Type B pancreatic cell (in vitro differentiated cells): ENCODE measurements at regions not wholly inside any gene's neighbourhood (a gene's known extent, or its start where the extent isn't known, plus 50 kb on each side); places are given as distances from the start of the nearest gene placed in this dataset.

Experiments used
- DNase-seq: peaks from one replicate; pipeline ENCODE4 v3.0.0; 2021; ENCODE audit warnings: mixed read lengths; ENCODE audit not compliant: unreplicated experiment; ENCODE audit errors: extremely low spot score
- H3K27ac Mint-ChIP-seq: 2 replicates; pipeline ENCODE4 v1.8.0; 2021; ENCODE audit warnings: mild to moderate bottlenecking, mixed read lengths
- H3K27me3 Mint-ChIP-seq: 2 replicates; pipeline ENCODE4 v1.8.0; 2021; ENCODE audit warnings: mixed read lengths
- H3K36me3 Mint-ChIP-seq: 2 replicates; pipeline ENCODE4 v1.8.0; 2021; ENCODE audit warnings: mixed read lengths
- H3K4me1 Mint-ChIP-seq: one replicate; pipeline ENCODE4 v1.8.0; 2021; ENCODE audit warnings: mixed read lengths; ENCODE audit not compliant: unreplicated experiment
- H3K4me3 Mint-ChIP-seq: 2 replicates; pipeline ENCODE4 v1.8.0; 2021; ENCODE audit warnings: mild to moderate bottlenecking, mixed read lengths
- H3K9me3 Mint-ChIP-seq: 2 replicates; pipeline ENCODE4 v1.8.0; 2021; ENCODE audit warnings: mixed read lengths
- TF ChIP-seq, protein P1 (sequence below): fragments of 200-600 bp; sonication (generic); conservative IDR thresholded peaks from 2 replicates; pipeline ENCODE4 v1.5.0; 2021; ENCODE audit warnings: antibody characterized with exemption, mild to moderate bottlenecking

DNA sequence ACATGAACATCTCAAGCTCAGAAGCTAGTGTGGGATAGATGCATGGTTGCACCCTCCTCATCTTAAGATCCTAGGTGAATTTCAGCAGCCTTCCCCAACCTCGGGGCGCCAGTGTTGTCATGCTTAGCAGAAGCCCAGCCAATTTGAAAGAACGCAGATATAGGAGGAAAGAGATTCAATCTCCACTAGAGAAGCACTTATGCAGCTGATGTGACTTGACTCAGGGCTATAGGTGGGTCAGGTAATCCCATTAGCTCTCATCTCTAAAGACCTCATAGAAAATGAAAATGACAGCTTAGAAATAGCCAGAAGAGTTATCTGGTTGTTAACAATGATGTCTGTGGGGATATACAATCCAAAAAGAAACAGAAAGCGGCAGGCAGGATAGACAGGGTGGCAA lies 310.5 kb downstream of the GPAM start:
- H3K36me3 Mint-ChIP-seq, result no peaks in the 10 kb centered on the region
- TF ChIP-seq, protein P1, sequence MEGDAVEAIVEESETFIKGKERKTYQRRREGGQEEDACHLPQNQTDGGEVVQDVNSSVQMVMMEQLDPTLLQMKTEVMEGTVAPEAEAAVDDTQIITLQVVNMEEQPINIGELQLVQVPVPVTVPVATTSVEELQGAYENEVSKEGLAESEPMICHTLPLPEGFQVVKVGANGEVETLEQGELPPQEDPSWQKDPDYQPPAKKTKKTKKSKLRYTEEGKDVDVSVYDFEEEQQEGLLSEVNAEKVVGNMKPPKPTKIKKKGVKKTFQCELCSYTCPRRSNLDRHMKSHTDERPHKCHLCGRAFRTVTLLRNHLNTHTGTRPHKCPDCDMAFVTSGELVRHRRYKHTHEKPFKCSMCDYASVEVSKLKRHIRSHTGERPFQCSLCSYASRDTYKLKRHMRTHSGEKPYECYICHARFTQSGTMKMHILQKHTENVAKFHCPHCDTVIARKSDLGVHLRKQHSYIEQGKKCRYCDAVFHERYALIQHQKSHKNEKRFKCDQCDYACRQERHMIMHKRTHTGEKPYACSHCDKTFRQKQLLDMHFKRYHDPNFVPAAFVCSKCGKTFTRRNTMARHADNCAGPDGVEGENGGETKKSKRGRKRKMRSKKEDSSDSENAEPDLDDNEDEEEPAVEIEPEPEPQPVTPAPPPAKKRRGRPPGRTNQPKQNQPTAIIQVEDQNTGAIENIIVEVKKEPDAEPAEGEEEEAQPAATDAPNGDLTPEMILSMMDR, result no peak
- H3K4me3 Mint-ChIP-seq, result no peak overlapping the region
- no peaks in the 10 kb centered on the region for H3K4me1 Mint-ChIP-seq
- peaks cover 17% of the 10 kb centered on the region for H3K9me3 Mint-ChIP-seq
- no peak overlapping the region for H3K27ac Mint-ChIP-seq
- H3K27me3 Mint-ChIP-seq, result peaks cover 2% of the 10 kb centered on the region
- DNase-seq, result no peak

GRCh38 chr10:111873621-111874135 lies 309.9 kb downstream of the GPAM start:
- no peaks in the 10 kb centered on the region for H3K36me3 Mint-ChIP-seq
- peaks cover 12% of the 10 kb centered on the region for H3K9me3 Mint-ChIP-seq
- peaks cover 3% of the 10 kb centered on the region for H3K27me3 Mint-ChIP-seq
- no peak overlapping the region for H3K27ac Mint-ChIP-seq
- no peak overlapping the region for H3K4me3 Mint-ChIP-seq
- no peaks in the 10 kb centered on the region for H3K4me1 Mint-ChIP-seq
- TF ChIP-seq, protein P1, result no peak
- DNase-seq, result no peak

DNA sequence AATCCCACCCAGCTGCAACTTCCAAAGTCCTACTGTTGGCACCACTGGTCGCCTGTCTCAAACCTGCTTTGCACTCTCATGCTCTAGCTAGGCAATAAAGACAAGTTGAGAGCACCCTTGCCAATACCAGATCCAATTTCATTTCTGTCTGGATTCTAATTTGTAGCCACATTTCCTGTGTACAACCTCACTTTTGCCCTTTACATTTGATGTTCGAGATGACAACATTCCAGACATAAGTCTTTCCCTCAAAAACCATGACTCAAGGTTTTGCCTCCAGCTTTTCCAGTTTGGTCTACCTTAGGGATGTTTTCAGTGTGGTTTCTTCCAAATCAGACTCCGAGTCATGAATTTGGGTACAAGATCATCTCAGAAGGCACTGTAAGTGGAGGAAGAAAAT lies 309.0 kb downstream of the GPAM start:
- no peak overlapping the region for H3K27ac Mint-ChIP-seq
- no peaks in the 10 kb centered on the region for H3K36me3 Mint-ChIP-seq
- H3K4me1 Mint-ChIP-seq, result no peaks in the 10 kb centered on the region
- peaks cover 5% of the 10 kb centered on the region for H3K9me3 Mint-ChIP-seq
- peaks cover 3% of the 10 kb centered on the region for H3K27me3 Mint-ChIP-seq
- H3K4me3 Mint-ChIP-seq, result no peak overlapping the region
- TF ChIP-seq, protein P1, result no peak
- no peak for DNase-seq

- Mint-ChIP-seq H3K4me1 (no peaks in the 10 kb centered on the region), H3K36me3 (no peaks in the 10 kb centered on the region), H3K27ac (no peak overlapping the region), H3K4me3 (no peak overlapping the region), H3K27me3 (peaks cover 3% of the 10 kb centered on the region), H3K9me3 (peaks cover 4% of the 10 kb centered on the region)
- no peak for DNase-seq
- TF ChIP-seq, protein P1, result no peak
Observed at GRCh38 chr10:111875725-111876124, 307.8 kb downstream of the GPAM start.

DNA sequence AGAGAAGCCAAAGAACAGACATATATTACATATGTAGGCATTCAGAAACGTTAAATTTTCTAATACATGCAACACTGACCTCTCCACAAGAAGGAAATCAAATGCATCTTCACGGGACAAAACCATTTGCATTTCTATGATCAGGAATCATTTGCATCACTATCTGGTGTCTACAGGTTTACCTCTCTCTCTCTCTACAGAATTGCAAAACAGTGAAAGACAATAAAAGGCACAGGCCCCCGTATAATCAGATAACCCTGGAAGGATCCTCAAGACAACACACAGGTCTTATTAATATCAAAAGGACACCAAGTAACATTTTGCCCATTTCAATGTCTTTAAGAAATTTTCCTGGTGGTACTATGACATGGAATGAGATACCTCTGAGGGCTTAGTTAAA lies 306.3 kb downstream of the GPAM start:
- Mint-ChIP-seq H3K27me3 (peaks cover 3% of the 10 kb centered on the region), H3K27ac (no peak overlapping the region), H3K36me3 (no peaks in the 10 kb centered on the region), H3K9me3 (peaks cover 4% of the 10 kb centered on the region), H3K4me1 (no peaks in the 10 kb centered on the region), H3K4me3 (no peak overlapping the region)
- DNase-seq, result no peak
- TF ChIP-seq, protein P1, result no peak

DNA sequence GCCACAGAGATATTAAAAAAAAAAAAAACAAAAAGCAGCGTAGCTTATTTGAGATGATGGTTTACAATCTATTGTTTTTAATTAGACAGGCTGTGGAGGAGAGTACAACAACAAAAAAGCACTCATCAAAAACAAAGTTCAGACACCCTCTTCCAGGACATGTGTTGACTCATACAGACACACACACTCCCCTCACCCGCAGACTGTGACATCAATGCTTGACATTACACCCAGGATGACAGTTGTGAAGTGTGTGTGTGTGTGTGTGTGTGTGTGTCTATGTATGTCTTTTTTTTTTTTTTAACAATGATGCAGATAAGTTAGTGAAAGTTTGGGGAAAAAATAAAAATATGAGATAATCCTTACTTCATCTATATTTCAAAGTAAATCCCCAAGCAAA lies 303.6 kb downstream of the GPAM start:
- no peak for DNase-seq
- Mint-ChIP-seq H3K4me3 (no peak overlapping the region), H3K36me3 (no peaks in the 10 kb centered on the region)

More for the DNA sequence above, 303.6 kb downstream of the GPAM start:
- H3K27ac Mint-ChIP-seq, result no peak overlapping the region
- peaks cover 6% of the 10 kb centered on the region for H3K27me3 Mint-ChIP-seq
- H3K4me1 Mint-ChIP-seq, result no peaks in the 10 kb centered on the region
- TF ChIP-seq, protein P1, result no peak
- no peaks in the 10 kb centered on the region for H3K9me3 Mint-ChIP-seq
